HUES6 (cell line): ENCODE measurements at regions not wholly inside any gene's neighbourhood (a gene's known extent, or its start where the extent isn't known, plus 50 kb on each side); places are given as distances from the start of the nearest gene placed in this dataset.

Experiments
- H3K27ac ChIP-seq: 2 replicates; pipeline ENCODE4 v1.7.0; 2013; ENCODE audit warnings: low read depth, mild to moderate bottlenecking, low read length, inconsistent platforms
- H3K27me3 ChIP-seq: 2 replicates; pipeline ENCODE4 v1.6.1; 2013; ENCODE audit warnings: low read length; ENCODE audit not compliant: control insufficient read depth, insufficient read depth
- H3K36me3 ChIP-seq: 2 replicates; pipeline ENCODE4 v1.6.1; 2013; ENCODE audit warnings: low read length; ENCODE audit not compliant: control insufficient read depth, insufficient read depth
- H3K4me1 ChIP-seq: 2 replicates; pipeline ENCODE4 v1.6.1; 2013; ENCODE audit warnings: low read length; ENCODE audit not compliant: control insufficient read depth, insufficient read depth
- H3K4me3 ChIP-seq: 2 replicates; pipeline ENCODE4 v1.5.1; 2013; ENCODE audit warnings: low read depth, low read length
- H3K9ac ChIP-seq: one replicate; pipeline ENCODE4 v1.6.1; 2013; ENCODE audit warnings: mild to moderate bottlenecking, low read length
- H3K9me3 ChIP-seq: 2 replicates; pipeline ENCODE4 v1.6.1; 2013; ENCODE audit warnings: low read depth, low read length; ENCODE audit not compliant: control insufficient read depth, insufficient read depth

DNA sequence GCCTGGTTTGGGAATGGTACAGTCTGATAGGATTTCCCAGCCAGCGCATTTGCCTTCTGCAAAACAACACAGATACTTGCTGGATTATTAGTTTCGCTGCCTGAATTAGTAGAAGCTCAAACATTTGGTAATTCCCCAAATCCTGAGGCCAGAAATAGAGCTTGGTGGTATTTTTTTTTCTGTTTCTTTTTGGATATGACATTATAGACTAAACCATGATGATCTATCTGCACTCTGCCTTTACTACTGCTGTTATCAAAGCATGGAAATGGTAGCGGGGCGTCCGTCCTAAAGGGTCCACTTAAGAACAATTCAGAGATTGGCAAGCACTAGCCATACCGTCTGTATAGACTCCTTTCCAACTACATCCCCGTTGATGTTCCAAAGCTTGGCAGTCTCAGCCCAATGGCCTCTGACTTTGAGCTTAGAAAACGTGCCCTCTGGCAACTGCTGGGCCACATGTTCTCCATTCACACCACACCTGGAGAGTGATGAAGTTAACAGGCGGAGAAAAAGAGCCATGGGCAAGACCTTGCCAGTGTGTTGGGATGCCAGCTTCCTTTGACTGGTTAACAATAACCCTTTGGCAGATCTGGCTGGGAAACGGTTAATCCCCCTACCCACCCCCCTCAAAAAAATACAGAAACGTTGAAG is 241.0 kb upstream of the NR2F2 start:
- peaks cover 95% of the 10 kb centered on the region for H3K27me3 ChIP-seq
- peaks cover 24% of the 10 kb centered on the region for H3K4me1 ChIP-seq
- H3K4me3 ChIP-seq = no peak overlapping the region

DNA sequence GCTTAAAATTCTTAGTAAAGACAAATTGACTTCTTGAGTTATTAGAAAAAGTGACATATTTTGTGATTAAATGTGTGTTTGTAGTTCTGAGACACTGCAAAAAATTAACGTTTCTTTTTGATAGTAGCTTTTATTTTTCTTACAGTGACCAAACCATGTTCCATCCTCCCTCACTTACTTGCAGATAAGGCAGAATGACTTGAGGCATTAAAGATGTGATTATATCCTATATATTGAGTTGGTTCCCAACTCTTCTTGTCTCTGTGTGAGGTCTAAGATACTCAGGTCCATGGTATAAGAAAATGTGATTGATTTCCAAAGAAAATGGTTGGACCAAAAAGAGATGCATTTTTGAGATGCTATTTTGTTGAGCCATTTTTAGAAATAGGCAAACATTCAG is 238.3 kb upstream of the NR2F2 start:
- peaks cover 84% of the 10 kb centered on the region for H3K27me3 ChIP-seq
- no peak overlapping the region for H3K9ac ChIP-seq
- no peaks in the 10 kb centered on the region for H3K9me3 ChIP-seq
- H3K4me3 ChIP-seq = no peak overlapping the region
- no peak overlapping the region for H3K27ac ChIP-seq
- peaks cover 24% of the 10 kb centered on the region for H3K4me1 ChIP-seq
- H3K36me3 ChIP-seq = no peaks in the 10 kb centered on the region

More for the DNA sequence above, 241.0 kb upstream of the NR2F2 start:
- Histone ChIP-seq H3K9me3 (no peaks in the 10 kb centered on the region), H3K9ac (no peak overlapping the region), H3K36me3 (no peaks in the 10 kb centered on the region), H3K27ac (no peak overlapping the region)

DNA sequence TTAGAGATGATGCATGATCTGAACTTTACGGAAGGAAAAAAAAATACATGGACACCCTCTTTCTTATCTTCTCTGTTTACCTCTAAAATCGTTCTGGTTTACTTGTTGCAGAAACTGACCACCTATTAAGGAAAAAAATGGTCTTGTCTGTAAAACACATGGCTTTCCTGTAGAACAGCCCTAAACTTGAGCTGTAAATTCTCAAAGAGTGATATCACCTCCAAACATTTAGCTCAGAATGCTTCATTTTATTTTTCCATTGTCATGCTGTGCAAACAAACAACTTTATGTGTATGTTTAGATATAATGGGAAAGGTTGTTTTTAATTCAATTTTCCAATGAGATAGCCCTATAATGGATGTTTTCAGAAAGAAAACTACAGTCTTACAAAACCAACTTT is 237.4 kb upstream of the NR2F2 start:
- Histone ChIP-seq H3K27ac (no peak overlapping the region), H3K9me3 (no peaks in the 10 kb centered on the region), H3K27me3 (peaks cover 82% of the 10 kb centered on the region), H3K4me1 (peaks cover 15% of the 10 kb centered on the region), H3K9ac (no peak overlapping the region), H3K36me3 (no peaks in the 10 kb centered on the region), H3K4me3 (no peak overlapping the region)

DNA sequence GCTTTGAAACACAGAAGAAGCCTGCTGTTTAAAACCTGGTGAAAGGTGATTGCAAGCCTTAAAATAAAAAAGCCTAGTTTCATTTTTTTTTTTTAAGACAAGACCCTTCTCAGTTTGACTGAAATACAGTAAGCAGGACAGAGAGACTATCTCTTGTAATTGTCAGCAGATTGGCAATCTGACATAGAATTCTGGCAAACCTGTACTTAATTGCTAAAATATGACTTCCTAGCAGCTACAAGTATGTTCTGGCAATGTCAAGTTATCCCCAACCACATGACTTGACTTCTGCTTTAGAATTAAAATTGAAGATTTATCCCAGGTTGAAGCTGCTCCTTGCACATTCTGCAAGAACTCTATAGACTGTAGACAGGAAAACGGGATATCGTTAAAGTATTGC is 232.8 kb upstream of the NR2F2 start:
- Histone ChIP-seq H3K9me3 (no peaks in the 10 kb centered on the region), H3K36me3 (no peaks in the 10 kb centered on the region), H3K9ac (no peak overlapping the region), H3K27me3 (peaks cover 44% of the 10 kb centered on the region), H3K27ac (no peak overlapping the region), H3K4me1 (no peaks in the 10 kb centered on the region), H3K4me3 (no peak overlapping the region)

DNA sequence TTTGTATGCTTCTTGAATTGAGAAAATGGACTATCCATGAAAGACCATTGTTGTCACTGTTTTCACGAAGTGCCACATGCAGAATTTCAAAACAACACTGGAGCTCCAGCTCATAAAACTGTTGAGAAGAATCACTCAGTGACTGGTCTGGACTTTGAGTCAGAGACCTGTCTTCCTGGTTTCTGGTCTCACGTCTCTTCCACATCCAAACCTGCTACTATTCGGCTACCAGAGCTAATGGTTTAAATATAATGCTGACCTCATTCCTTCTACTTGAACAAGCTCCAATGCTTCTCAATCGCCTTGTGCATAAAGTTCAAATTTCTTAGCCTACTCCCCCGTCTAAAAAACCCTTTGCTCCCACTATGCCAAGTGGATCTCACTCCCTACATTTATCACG is 227.9 kb upstream of the NR2F2 start:
- no peak overlapping the region for H3K27ac ChIP-seq
- no peak overlapping the region for H3K4me3 ChIP-seq
- H3K27me3 ChIP-seq = peaks cover 9% of the 10 kb centered on the region
- H3K9me3 ChIP-seq = no peaks in the 10 kb centered on the region
- no peaks in the 10 kb centered on the region for H3K4me1 ChIP-seq
- no peaks in the 10 kb centered on the region for H3K36me3 ChIP-seq
- H3K9ac ChIP-seq = no peak overlapping the region

DNA sequence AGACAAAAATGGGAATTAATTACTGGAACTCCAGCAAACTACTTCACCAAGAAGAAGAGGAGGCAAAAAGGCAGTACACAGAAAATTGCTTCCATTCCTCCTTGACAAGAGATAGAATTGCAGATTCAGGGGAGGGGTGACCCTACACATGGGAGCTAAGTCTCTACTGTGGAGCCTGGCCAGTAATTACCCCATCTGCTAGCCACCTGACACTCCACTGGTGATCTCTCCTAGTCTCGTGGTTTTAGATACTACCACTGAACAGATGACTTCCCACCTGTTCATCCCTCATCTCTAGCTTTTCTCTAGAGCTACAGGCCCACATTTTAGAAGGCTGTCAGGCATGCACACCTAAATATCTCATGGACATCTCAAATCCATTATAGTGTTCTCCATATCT is 224.3 kb upstream of the NR2F2 start:
- Histone ChIP-seq H3K4me1 (no peaks in the 10 kb centered on the region), H3K4me3 (no peak overlapping the region), H3K27ac (no peak overlapping the region), H3K9me3 (no peaks in the 10 kb centered on the region), H3K36me3 (no peaks in the 10 kb centered on the region), H3K27me3 (peaks cover 5% of the 10 kb centered on the region), H3K9ac (no peak overlapping the region)

DNA sequence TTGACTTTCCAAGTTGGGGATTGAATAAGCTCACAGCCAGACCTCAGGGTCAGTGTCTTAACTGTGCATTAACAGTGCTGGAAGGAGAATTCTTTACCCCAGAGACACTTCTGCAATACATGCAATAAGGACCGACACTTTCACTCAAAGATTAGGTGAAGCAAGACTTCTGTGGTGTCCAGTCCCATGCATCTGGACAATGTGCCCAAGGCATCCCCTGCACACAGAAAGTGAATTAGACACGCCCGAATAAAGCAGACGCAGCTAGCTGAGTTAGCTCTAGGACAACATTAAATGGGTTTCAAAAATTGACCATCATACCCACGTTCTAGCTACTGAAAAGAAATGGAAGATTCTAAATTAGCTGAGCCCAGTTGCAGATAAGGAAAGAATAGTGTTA is 223.9 kb upstream of the NR2F2 start:
- Histone ChIP-seq H3K4me1 (no peaks in the 10 kb centered on the region), H3K36me3 (no peaks in the 10 kb centered on the region), H3K27me3 (peaks cover 5% of the 10 kb centered on the region), H3K27ac (no peak overlapping the region), H3K4me3 (no peak overlapping the region), H3K9me3 (no peaks in the 10 kb centered on the region), H3K9ac (no peak overlapping the region)

DNA sequence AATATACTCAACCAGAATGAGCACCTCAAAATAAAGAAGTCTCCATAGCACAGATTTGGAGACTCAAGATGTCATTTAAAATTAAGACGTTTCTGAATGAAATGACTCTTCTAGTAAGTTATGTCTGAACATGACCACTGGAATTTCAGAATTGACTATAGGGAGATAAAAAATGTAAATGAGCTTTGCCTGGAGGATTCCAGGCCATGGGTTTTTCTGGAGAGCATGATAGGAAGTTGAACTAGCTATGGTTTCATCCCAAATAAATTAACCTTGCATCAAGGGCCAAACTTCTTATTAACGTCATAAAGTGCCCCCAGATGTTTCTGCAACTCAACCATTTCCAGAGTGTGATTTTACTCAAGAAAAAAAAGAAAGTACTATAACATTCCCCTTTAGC is 222.6 kb upstream of the NR2F2 start:
- H3K36me3 ChIP-seq = no peaks in the 10 kb centered on the region
- H3K27ac ChIP-seq = no peak overlapping the region
- H3K4me1 ChIP-seq = no peaks in the 10 kb centered on the region
- no peak overlapping the region for H3K9ac ChIP-seq
- peaks cover 5% of the 10 kb centered on the region for H3K27me3 ChIP-seq
- no peaks in the 10 kb centered on the region for H3K9me3 ChIP-seq
- H3K4me3 ChIP-seq = no peak overlapping the region

DNA sequence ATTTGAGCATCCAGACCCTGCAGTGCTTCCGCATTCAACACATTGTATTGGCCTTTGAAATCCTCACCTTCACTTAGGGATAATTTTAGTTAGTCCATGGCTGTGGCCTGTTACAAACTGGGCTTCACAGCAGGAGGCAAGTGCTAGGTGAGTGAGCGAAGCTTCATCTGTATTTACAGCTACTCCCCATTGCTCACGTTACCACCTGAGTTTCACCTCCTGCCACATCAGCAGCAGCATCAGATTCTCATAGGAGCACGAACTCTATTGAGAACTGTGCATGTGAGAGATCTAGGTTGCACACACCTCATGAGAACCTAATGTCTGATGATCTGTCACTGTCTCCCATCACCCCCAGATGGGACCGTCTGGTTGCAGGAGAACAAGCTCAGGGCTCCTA is 222.1 kb upstream of the NR2F2 start:
- Histone ChIP-seq H3K4me1 (no peaks in the 10 kb centered on the region), H3K27ac (no peak overlapping the region), H3K4me3 (no peak overlapping the region), H3K9ac (no peak overlapping the region), H3K9me3 (no peaks in the 10 kb centered on the region), H3K36me3 (no peaks in the 10 kb centered on the region), H3K27me3 (peaks cover 5% of the 10 kb centered on the region)

DNA sequence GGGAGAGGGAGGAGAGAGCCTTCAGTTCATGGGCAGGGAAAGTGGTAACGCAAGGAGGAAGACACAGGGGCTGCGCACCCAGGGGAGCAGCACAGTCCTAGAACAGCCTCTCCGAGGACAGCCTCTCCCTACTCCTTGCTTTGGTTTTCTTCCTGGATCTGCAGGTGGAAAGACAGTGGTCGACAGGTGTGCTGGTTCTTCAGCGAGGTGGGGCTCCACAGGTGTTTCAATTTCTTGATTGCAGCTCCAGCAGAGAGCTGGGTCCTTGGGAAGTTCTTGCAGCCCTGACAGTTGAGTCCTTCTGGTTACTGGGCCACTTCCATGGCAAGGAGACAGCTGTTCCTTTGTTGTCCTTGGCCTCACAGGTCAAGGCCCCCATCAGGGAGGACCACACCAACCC is 220.7 kb upstream of the NR2F2 start:
- peaks cover 5% of the 10 kb centered on the region for H3K27me3 ChIP-seq
- H3K9ac ChIP-seq = no peak overlapping the region
- no peaks in the 10 kb centered on the region for H3K9me3 ChIP-seq

DNA sequence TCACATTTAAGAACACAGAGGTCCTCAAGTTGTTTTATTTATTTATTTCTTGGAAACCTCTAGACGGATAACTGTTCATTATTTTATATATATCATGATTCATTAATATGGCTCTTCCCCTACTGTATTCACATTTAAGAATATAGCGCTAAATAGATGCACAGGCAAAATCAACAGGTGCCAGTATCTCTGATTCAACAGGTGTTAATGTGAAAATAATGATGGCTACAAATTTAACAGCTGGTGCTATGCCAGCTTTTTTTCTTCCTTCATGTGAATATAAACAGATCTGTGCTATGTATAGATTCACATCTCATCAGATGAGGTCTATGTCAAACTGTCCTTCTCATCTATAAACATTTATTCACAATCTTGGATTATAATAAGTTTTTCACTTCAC is 218.5 kb upstream of the NR2F2 start:
- H3K9ac ChIP-seq = no peak overlapping the region
- H3K27me3 ChIP-seq = peaks cover 5% of the 10 kb centered on the region
- no peaks in the 10 kb centered on the region for H3K36me3 ChIP-seq
- H3K27ac ChIP-seq = no peak overlapping the region
- H3K4me3 ChIP-seq = no peak overlapping the region
- no peaks in the 10 kb centered on the region for H3K4me1 ChIP-seq
- no peaks in the 10 kb centered on the region for H3K9me3 ChIP-seq

More for the DNA sequence above, 220.7 kb upstream of the NR2F2 start:
- H3K4me1 ChIP-seq = no peaks in the 10 kb centered on the region
- H3K27ac ChIP-seq = no peak overlapping the region
- no peak overlapping the region for H3K4me3 ChIP-seq
- no peaks in the 10 kb centered on the region for H3K36me3 ChIP-seq

DNA sequence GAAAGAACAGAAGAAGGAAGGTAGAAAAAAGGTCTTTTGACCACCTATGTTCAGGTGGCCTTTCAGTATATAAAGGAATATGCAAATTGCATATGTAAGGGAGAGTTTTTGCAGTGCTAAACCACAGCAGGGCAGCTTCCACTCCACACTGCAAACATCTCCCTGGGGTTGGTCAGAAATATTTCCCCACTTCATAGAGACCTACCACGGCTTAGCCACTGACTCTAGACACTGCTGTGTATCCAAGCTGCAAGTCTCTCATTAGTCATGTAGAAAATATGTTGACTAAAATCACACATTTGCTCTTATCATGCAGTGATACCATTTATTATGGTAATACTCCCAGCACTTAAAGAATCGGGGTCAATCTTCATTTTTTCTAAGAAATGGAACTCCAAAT is 214.9 kb upstream of the NR2F2 start:
- no peaks in the 10 kb centered on the region for H3K36me3 ChIP-seq
- no peak overlapping the region for H3K4me3 ChIP-seq
- no peak overlapping the region for H3K9ac ChIP-seq
- H3K27me3 ChIP-seq = no peaks in the 10 kb centered on the region
- H3K27ac ChIP-seq = no peak overlapping the region
- H3K9me3 ChIP-seq = no peaks in the 10 kb centered on the region
- peaks cover 6% of the 10 kb centered on the region; the same call in 1 of the 2 replicates for H3K4me1 ChIP-seq
